PC-3 (cell line): ENCODE measurements at regions not wholly inside any gene's neighbourhood (a gene's known extent, or its start where the extent isn't known, plus 50 kb on each side); places are given as distances from the start of the nearest gene placed in this dataset.

Source experiments
- ATAC-seq: fragments of 200-7000 bp; cut with Tn5 transposase; 2 replicates; pipeline ENCODE4 v1.9.1; 2020; ENCODE audit warnings: mild to moderate bottlenecking, moderate library complexity
- BruUV-seq: library from RNA; stranded (reverse); fragments of 400-500 nt; replicated peaks from 2 replicates; lab custom pipeline; 2021; lab: Mats Ljungman, UMichigan
- CTCF ChIA-PET: fragments of 300-600 bp; sonication (Branson Sonifier 250); formaldehyde crosslinking; loops from one replicate; lab custom pipeline; 2022; ENCODE audit warnings: antibody characterized with exemption; lab: Charles Lee
- POLR2A ChIA-PET: fragments of 300-600 bp; sonication (Branson Sonifier 250); formaldehyde crosslinking; loops from one replicate; lab custom pipeline; 2022; ENCODE audit warnings: antibody characterized with exemption; ENCODE audit not compliant: unreplicated experiment; lab: Charles Lee
- DNase-seq: peaks from one replicate; pipeline ENCODE4 v3.0.0-alpha.2; 2015
- H2AFZ ChIP-seq: fragments of 300-600 bp; sonication (generic); 2 replicates; pipeline ENCODE4 v1.6.0; 2016; ENCODE audit warnings: antibody characterized with exemption, low read length
- H3F3A ChIP-seq: fragments of 300-600 bp; sonication (generic); one replicate; pipeline ENCODE4 v1.6.0; 2017; ENCODE audit warnings: antibody characterized with exemption, low read length, control low read depth, mild to moderate bottlenecking; ENCODE audit not compliant: unreplicated experiment
- H3K27ac ChIP-seq: fragments of 300-600 bp; sonication (generic); 2 replicates; pipeline ENCODE4 v1.5.1; 2016; ENCODE audit warnings: mild to moderate bottlenecking, low read length
- H3K27me3 ChIP-seq: fragments of 300-600 bp; sonication (generic); 2 replicates; pipeline ENCODE4 v1.6.1; 2016; ENCODE audit warnings: low read length, mixed read lengths
- H3K36me3 ChIP-seq: fragments of 300-600 bp; sonication (generic); 2 replicates; pipeline ENCODE4 v1.6.1; 2016; ENCODE audit warnings: low read depth, mixed run types, low read length, mixed read lengths
- H3K4me1 ChIP-seq: fragments of 300-600 bp; sonication (generic); 2 replicates; pipeline ENCODE4 v1.5.1; 2016; ENCODE audit warnings: low read length; ENCODE audit not compliant: insufficient read depth
- H3K4me2 ChIP-seq: fragments of 300-600 bp; sonication (generic); 2 replicates; pipeline ENCODE4 v1.6.0; 2016; ENCODE audit warnings: low read length
- H3K4me3 ChIP-seq: fragments of 300-600 bp; sonication (generic); 2 replicates; pipeline ENCODE4 v1.5.1; 2016; ENCODE audit warnings: mild to moderate bottlenecking, low read length, mixed read lengths
- H3K79me2 ChIP-seq: fragments of 300-600 bp; sonication (generic); 2 replicates; pipeline ENCODE4 v1.6.1; 2017; ENCODE audit warnings: low read length, mixed read lengths
- H3K9ac ChIP-seq: fragments of 300-600 bp; sonication (generic); 2 replicates; pipeline ENCODE4 v1.6.0; 2016; ENCODE audit warnings: mild to moderate bottlenecking, low read length
- H3K9me2 ChIP-seq: fragments of 300-600 bp; sonication (generic); replicated peaks from 2 replicates; pipeline ENCODE4 v1.6.1; 2016; ENCODE audit warnings: mixed run types, low read length, mixed read lengths
- H3K9me3 ChIP-seq: fragments of 300-600 bp; sonication (generic); 2 replicates; pipeline ENCODE4 v1.6.1; 2016; ENCODE audit warnings: low read length, mixed read lengths
- H4K20me1 ChIP-seq: fragments of 300-600 bp; sonication (generic); 2 replicates; pipeline ENCODE4 v1.6.1; 2016; ENCODE audit warnings: low read length, mixed read lengths
- EZH2 ChIP-seq: fragments of 300-600 bp; sonication (generic); IDR thresholded peaks from one replicate; pipeline ENCODE4 v1.6.1; 2017; ENCODE audit warnings: antibody characterized with exemption, mild to moderate bottlenecking, low read length; ENCODE audit not compliant: unreplicated experiment
- EZH2phosphoT487 ChIP-seq: fragments of 300-600 bp; sonication (generic); IDR thresholded peaks from 2 replicates; pipeline ENCODE4 v1.6.1; 2018; ENCODE audit warnings: mild to moderate bottlenecking, antibody characterized with exemption, low read length, borderline replicate concordance
- intact Hi-C: fragments of 100-400 bp; cut with micrococcal nuclease; formaldehyde crosslinking; loops from 2 replicates; pipeline ENCODE4 v1.9.0; 2023
- TF ChIP-seq, protein P1 (sequence below): fragments of 300-600 bp; sonication (generic); conservative IDR thresholded peaks from 2 replicates; pipeline ENCODE4 v1.5.1; 2017; ENCODE audit warnings: antibody characterized with exemption, low read depth, mild to moderate bottlenecking, low read length

DNA sequence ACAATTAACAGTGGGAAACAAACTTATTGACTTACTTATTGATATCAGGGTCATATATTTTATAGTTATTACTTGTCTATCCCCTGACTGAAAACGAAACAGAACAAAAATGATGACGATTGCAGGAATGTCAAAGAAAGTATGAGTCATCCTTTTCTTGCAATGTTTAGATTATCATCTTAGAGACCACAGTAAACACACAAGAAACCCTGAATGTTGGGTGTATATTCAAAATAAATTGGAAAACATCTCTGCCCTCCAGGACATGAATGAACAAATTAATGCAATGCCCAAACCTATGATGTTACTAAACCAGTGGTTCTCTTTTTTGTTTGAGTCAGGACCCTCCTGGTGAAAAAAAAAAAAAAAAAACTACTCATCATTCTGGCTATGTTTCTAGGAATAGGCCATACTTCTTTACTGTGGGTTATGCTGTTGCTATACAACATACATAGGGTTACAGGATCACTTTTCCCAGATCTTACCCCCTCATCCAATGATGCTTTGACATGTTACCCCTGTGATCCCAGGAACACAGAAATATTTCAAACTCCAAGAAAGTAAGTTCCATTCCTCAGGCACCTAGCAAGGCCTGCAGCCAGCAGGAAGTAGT, 623.4 kb upstream of the IGFBP3 start:
- Histone ChIP-seq H3K4me2 (peak overlapping the region; percentile 36), H3K36me3 (no peaks in the 10 kb centered on the region), H3K9ac (peak overlapping the region; percentile 56), H2AFZ (no peak overlapping the region), H3F3A (no peaks in the 10 kb centered on the region), H3K79me2 (no peaks in the 10 kb centered on the region), H3K9me3 (no peaks in the 10 kb centered on the region), H3K4me1 (peaks cover 32% of the 10 kb centered on the region), H3K27me3 (no peaks in the 10 kb centered on the region), H3K4me3 (no peak overlapping the region), H3K27ac (peak overlapping the region; percentile 85), H4K20me1 (no peaks in the 10 kb centered on the region), H3K9me2 (no peaks in the 10 kb centered on the region)
- ATAC-seq: peak; percentile 62
- TF ChIP-seq, protein P1, sequence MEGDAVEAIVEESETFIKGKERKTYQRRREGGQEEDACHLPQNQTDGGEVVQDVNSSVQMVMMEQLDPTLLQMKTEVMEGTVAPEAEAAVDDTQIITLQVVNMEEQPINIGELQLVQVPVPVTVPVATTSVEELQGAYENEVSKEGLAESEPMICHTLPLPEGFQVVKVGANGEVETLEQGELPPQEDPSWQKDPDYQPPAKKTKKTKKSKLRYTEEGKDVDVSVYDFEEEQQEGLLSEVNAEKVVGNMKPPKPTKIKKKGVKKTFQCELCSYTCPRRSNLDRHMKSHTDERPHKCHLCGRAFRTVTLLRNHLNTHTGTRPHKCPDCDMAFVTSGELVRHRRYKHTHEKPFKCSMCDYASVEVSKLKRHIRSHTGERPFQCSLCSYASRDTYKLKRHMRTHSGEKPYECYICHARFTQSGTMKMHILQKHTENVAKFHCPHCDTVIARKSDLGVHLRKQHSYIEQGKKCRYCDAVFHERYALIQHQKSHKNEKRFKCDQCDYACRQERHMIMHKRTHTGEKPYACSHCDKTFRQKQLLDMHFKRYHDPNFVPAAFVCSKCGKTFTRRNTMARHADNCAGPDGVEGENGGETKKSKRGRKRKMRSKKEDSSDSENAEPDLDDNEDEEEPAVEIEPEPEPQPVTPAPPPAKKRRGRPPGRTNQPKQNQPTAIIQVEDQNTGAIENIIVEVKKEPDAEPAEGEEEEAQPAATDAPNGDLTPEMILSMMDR: no peak
- TF ChIP-seq EZH2 (no peak), EZH2phosphoT487 (no peak)
- ChIA-PET CTCF (no interaction called here), POLR2A (no interaction called here)
- intact Hi-C loops: loop anchor here (1.0 to 10.0 kb wide), 7 partner anchors 38 to 660 kb away; partner anchors contain the start of gene IGFBP1
- BruUV-seq: no TSS peak
- DNase-seq: peak; percentile 76

DNA sequence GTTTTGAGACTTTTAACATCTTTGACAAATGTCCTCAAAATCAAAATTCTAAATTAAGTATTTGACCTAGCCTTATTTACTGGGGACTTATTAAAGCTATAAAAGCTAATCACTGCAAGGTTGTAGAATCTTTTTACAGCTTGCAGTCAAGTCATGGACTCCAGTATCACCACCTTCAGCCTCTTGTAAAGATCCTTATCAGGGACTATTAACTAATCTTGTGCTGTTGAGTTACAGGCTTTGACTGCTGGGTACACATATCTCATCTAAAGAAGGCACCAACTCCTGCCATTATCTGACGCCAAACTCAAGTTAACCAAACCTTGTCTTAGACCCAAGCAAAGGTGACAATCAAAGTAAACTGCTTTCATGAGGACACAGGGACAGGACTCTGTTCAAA, 621.0 kb upstream of the IGFBP3 start:
- no peak overlapping the region for H2AFZ ChIP-seq
- DNase-seq (no peak), ATAC-seq (no peak)
- H3K27me3 ChIP-seq: no peaks in the 10 kb centered on the region
- H3K4me3 ChIP-seq: no peak overlapping the region
- TF ChIP-seq EZH2 (no peak), EZH2phosphoT487 (no peak)
- TF ChIP-seq, protein P1: no peak
- no peak overlapping the region for H3K4me2 ChIP-seq
- ChIA-PET CTCF (interaction anchor here (0.6 kb wide), 1 partner anchor 628 kb away, joined by 3 read pairs; no protein-coding TSS in a partner anchor), POLR2A (no interaction called here)
- no peaks in the 10 kb centered on the region for H3K9me2 ChIP-seq
- intact Hi-C loops: loop anchor here (10.0 kb wide), 1 partner anchor 657 kb away; the partner anchor contains the start of gene IGFBP1
- H4K20me1 ChIP-seq: no peaks in the 10 kb centered on the region
- peaks cover 32% of the 10 kb centered on the region for H3K4me1 ChIP-seq
- H3K27ac ChIP-seq: no peak overlapping the region
- no peaks in the 10 kb centered on the region for H3K79me2 ChIP-seq
- BruUV-seq: no TSS peak
- H3F3A ChIP-seq: no peaks in the 10 kb centered on the region
- no peaks in the 10 kb centered on the region for H3K36me3 ChIP-seq
- H3K9me3 ChIP-seq: no peaks in the 10 kb centered on the region
- no peak overlapping the region for H3K9ac ChIP-seq

DNA sequence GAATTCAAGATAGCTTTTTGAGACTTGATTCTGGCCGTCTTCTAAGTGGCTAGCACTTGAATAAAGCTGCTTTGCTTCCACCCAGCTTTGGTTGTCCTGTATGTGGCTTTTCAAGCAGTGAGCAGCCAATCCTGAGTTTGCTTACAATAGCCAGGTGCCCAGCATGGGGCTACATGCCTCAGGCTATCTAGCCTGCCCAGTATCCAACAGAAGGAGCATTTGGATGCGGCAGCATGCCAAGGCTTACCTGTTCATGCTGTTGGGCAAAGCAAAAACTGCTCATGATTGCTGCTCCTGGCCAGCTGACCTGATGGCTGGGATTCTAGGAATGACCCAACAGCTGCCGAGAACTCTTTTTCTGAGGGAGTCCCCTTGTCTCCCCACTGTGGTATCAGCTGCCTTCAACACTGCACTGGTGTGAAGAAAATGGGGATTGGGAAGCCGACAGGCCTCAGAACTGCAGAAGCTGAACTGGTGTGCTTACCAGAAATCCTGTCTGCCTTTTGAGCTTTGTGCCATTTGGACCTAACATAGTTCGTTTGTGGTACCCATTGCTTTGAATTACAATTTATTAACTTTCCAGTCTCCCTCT, 618.9 kb upstream of the IGFBP3 start:
- Histone ChIP-seq H3K4me2 (no peak overlapping the region), H3K9ac (no peak overlapping the region), H3F3A (no peaks in the 10 kb centered on the region), H3K4me3 (no peak overlapping the region), H4K20me1 (no peaks in the 10 kb centered on the region), H3K79me2 (no peaks in the 10 kb centered on the region), H3K9me2 (no peaks in the 10 kb centered on the region), H3K27ac (no peak overlapping the region), H2AFZ (no peak overlapping the region), H3K36me3 (no peaks in the 10 kb centered on the region), H3K4me1 (peaks cover 16% of the 10 kb centered on the region), H3K9me3 (no peaks in the 10 kb centered on the region), H3K27me3 (no peaks in the 10 kb centered on the region)
- ATAC-seq (no peak), DNase-seq (no peak)
- TF ChIP-seq, protein P1: no peak
- TF ChIP-seq EZH2phosphoT487: no peak
- no peak for TF ChIP-seq EZH2
- BruUV-seq: no TSS peak
- ChIA-PET CTCF (interaction anchor here (0.7 kb wide), 1 partner anchor 78 kb away, joined by 3 read pairs; no protein-coding TSS in a partner anchor), POLR2A (no interaction called here)
- intact Hi-C loops: loop anchor here (10.0 kb wide), 1 partner anchor 655 kb away; the partner anchor contains the start of gene IGFBP1
